Osteocyte (in vitro differentiated cells): ENCODE measurements at regions not wholly inside any gene's neighbourhood (a gene's known extent, or its start where the extent isn't known, plus 50 kb on each side); places are given as distances from the start of the nearest gene placed in this dataset.

Experiments used
- DNase-seq: peaks from one replicate; pipeline ENCODE4 v3.0.0; 2021; ENCODE audit warnings: mixed read lengths; ENCODE audit not compliant: unreplicated experiment; ENCODE audit errors: extremely low spot score
- H3K27ac Mint-ChIP-seq: one replicate; pipeline ENCODE4 v1.8.0; 2021; ENCODE audit warnings: mild to moderate bottlenecking, mixed read lengths; ENCODE audit not compliant: unreplicated experiment
- H3K27me3 Mint-ChIP-seq: one replicate; pipeline ENCODE4 v1.8.0; 2021; ENCODE audit warnings: mixed read lengths; ENCODE audit not compliant: unreplicated experiment
- H3K36me3 Mint-ChIP-seq: one replicate; pipeline ENCODE4 v1.8.0; 2021; ENCODE audit warnings: mixed read lengths; ENCODE audit not compliant: unreplicated experiment
- H3K4me1 Mint-ChIP-seq: one replicate; pipeline ENCODE4 v1.8.0; 2021; ENCODE audit warnings: mixed read lengths; ENCODE audit not compliant: unreplicated experiment
- H3K4me3 Mint-ChIP-seq: one replicate; pipeline ENCODE4 v1.8.0; 2021; ENCODE audit warnings: mild to moderate bottlenecking, moderate library complexity, mixed read lengths; ENCODE audit not compliant: unreplicated experiment
- H3K9me3 Mint-ChIP-seq: one replicate; pipeline ENCODE4 v1.8.0; 2021; ENCODE audit warnings: mixed read lengths; ENCODE audit not compliant: unreplicated experiment
- CTCF ChIP-seq: fragments of 200-600 bp; sonication (generic); IDR thresholded peaks from 2 replicates; pipeline ENCODE4 v1.5.0; 2021; ENCODE audit warnings: antibody characterized with exemption, mild to moderate bottlenecking, moderate library complexity

GRCh38 chr2:18136881-18137475 lies 258.5 kb downstream of the KCNS3 start:
- no peak for DNase-seq
- no peaks in the 10 kb centered on the region for H3K27me3 Mint-ChIP-seq
- no peak overlapping the region for H3K4me3 Mint-ChIP-seq
- peaks cover 4% of the 10 kb centered on the region for H3K9me3 Mint-ChIP-seq
- no peaks in the 10 kb centered on the region for H3K4me1 Mint-ChIP-seq
- no peaks in the 10 kb centered on the region for H3K36me3 Mint-ChIP-seq
- no peak for TF ChIP-seq CTCF
- no peak overlapping the region for H3K27ac Mint-ChIP-seq

GRCh38 chr2:18133310-18133709 lies 254.8 kb downstream of the KCNS3 start:
- no peaks in the 10 kb centered on the region for H3K4me1 Mint-ChIP-seq
- no peak for DNase-seq
- H3K9me3 Mint-ChIP-seq: no peaks in the 10 kb centered on the region
- TF ChIP-seq CTCF: no peak
- H3K36me3 Mint-ChIP-seq: no peaks in the 10 kb centered on the region
- no peak overlapping the region for H3K27ac Mint-ChIP-seq
- no peaks in the 10 kb centered on the region for H3K27me3 Mint-ChIP-seq
- H3K4me3 Mint-ChIP-seq: no peak overlapping the region

- Mint-ChIP-seq H3K4me1 (no peaks in the 10 kb centered on the region), H3K27ac (no peak overlapping the region), H3K27me3 (no peaks in the 10 kb centered on the region), H3K36me3 (no peaks in the 10 kb centered on the region), H3K9me3 (no peaks in the 10 kb centered on the region), H3K4me3 (no peak overlapping the region)
- DNase-seq: no peak
- TF ChIP-seq CTCF: no peak
These were observed 254.2 kb downstream of the KCNS3 start for GRCh38 chr2:18132697-18133096.

GRCh38 chr2:18131761-18132160 lies 253.3 kb downstream of the KCNS3 start:
- H3K9me3 Mint-ChIP-seq: no peaks in the 10 kb centered on the region
- H3K4me1 Mint-ChIP-seq: no peaks in the 10 kb centered on the region
- DNase-seq: no peak
- TF ChIP-seq CTCF: no peak
- no peak overlapping the region for H3K27ac Mint-ChIP-seq
- no peaks in the 10 kb centered on the region for H3K27me3 Mint-ChIP-seq
- no peak overlapping the region for H3K4me3 Mint-ChIP-seq
- H3K36me3 Mint-ChIP-seq: no peaks in the 10 kb centered on the region

- DNase-seq: no peak
- Mint-ChIP-seq H3K4me3 (no peak overlapping the region), H3K36me3 (no peaks in the 10 kb centered on the region), H3K9me3 (no peaks in the 10 kb centered on the region), H3K27me3 (no peaks in the 10 kb centered on the region), H3K27ac (no peak overlapping the region), H3K4me1 (no peaks in the 10 kb centered on the region)
- no peak for TF ChIP-seq CTCF
These were observed 250.9 kb downstream of the KCNS3 start for GRCh38 chr2:18129348-18129747.
